Cardiac fibroblast (primary cell): ENCODE measurements at regions not wholly inside any gene's neighbourhood (a gene's known extent, or its start where the extent isn't known, plus 50 kb on each side); places are given as distances from the start of the nearest gene placed in this dataset.

Experiments
- DNase-seq, 2 donors: peaks; one replicate each; pipeline versions ENCODE4 v3.0.0 to v3.0.0-alpha.2; 2010; ENCODE audit warnings: low read depth in 2 of 2
- H3K4me3 ChIP-seq, 2 donors: replicated peaks in 1 of 2; 1 replicate in 1 of 2; 2 replicates in 1 of 2; pipeline ENCODE4 v1.5.1; 2011; ENCODE audit warnings: low read depth in 2 of 2, low read length in 2 of 2, mild to moderate bottlenecking in 2 of 2, moderate library complexity in 1 of 2
- TF ChIP-seq, protein P1 (sequence below): IDR thresholded peaks from one replicate; pipeline ENCODE4 v1.5.1; 2011; ENCODE audit warnings: low read depth, mild to moderate bottlenecking, low read length, inconsistent platforms

DNA sequence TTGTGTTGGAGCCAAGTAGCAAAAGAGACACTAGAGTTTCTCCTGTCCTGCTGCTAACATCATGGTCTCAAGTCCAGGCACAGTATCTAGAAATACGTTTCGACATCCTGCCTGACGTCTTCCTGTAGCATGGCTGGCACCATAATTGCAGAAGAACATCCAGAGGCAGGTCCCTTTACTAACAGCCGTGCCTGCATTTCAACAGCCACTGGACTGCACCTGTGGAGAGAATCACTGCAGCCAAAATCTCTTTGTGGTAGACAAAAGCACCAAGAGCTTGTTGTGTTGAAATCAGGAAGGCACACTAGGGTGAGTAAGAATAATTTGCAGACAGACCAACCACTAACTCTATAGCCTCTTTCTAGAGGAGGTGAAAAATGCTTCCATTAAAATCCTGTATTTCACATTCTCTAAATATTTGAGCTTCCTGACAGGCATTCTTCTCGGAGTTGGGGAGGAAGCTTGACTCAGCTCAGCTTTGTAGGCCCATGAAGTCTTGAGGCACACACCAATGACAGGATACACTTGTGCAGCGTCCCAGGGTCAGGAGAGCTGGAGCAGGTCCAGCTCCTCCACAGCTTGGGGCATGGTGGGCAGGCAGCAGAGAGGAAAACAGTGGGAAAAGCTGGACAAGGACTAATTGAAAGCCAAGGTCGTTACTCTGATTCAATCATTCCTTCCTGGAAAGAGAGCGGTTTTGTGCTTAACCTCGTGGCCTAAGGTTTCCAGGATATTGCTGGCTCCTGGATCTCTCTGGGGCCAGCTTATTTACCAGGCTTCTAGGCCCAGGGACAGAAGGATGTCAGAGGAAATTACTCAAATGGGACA is 244.9 kb downstream of the FAM43A start:
- TF ChIP-seq, protein P1, sequence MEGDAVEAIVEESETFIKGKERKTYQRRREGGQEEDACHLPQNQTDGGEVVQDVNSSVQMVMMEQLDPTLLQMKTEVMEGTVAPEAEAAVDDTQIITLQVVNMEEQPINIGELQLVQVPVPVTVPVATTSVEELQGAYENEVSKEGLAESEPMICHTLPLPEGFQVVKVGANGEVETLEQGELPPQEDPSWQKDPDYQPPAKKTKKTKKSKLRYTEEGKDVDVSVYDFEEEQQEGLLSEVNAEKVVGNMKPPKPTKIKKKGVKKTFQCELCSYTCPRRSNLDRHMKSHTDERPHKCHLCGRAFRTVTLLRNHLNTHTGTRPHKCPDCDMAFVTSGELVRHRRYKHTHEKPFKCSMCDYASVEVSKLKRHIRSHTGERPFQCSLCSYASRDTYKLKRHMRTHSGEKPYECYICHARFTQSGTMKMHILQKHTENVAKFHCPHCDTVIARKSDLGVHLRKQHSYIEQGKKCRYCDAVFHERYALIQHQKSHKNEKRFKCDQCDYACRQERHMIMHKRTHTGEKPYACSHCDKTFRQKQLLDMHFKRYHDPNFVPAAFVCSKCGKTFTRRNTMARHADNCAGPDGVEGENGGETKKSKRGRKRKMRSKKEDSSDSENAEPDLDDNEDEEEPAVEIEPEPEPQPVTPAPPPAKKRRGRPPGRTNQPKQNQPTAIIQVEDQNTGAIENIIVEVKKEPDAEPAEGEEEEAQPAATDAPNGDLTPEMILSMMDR, result no peak
- DNase-seq, result peak; percentile 92

DNA sequence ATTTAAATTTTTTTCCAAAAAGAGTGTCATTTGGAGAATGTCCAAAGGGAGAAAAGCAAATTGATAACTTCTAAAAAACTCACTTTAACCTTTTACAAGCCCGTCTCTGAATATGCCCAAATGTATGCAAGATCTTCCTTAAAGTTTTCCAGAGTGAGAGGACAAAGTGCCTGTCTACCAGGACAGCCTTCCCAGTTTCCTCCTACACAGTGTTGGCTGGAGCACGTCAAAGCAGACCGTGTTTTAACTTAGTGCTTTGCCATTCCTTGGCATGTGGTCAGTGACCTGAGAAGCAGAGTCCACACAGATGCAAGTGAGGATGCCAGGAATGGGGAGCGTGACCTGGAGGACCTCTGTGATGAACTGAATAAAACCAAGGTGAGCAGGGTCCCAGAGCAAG is 245.7 kb downstream of the FAM43A start:
- TF ChIP-seq, protein P1, result no peak
- H3K4me3 ChIP-seq, result no peak overlapping the region
- peak in 1 of 2 donors; percentile 39 for DNase-seq

More for the DNA sequence above, 244.9 kb downstream of the FAM43A start:
- H3K4me3 ChIP-seq, result no peak overlapping the region

DNA sequence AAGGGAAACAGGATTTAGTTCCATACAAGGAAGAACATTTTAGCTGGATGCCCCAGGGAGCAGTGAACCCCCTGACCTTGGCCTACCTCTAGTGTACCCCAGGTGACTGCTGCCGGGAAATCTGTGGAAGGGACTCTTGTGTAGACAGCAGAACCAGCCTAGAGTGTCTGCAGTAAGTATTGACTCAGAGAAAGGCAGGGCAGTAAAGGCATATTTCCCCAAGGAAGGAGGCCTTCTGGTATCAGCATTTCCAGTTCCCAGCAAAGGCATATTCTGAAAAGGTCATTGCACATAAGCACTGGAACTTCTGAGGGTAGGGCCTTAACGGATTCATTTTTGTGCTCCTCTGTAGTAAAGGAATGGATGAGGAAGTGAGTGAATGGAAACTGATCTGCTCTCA is 246.2 kb downstream of the FAM43A start:
- H3K4me3 ChIP-seq, result no peak overlapping the region
- TF ChIP-seq, protein P1, result no peak
- DNase-seq, result peak in 1 of 2 donors; percentile 14

DNA sequence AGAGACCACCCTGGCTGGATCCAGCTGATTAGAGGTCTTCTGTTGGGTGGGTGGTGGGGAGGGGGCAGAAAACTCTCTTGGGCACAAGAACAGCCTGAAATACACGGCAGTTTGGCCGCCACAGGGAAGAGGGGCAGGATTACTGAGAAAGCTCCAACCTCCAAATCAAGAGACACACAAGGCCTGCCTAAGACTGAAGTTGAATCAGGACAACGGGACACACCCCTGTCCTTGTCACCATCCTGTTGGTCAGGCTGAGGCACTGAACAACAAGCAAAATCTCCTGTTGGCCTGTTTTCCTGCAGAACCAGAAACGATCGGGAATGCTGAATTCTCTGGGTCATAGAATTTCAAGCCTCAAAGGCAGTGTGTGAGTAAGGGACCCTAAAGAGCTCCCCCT is 247.8 kb downstream of the FAM43A start:
- TF ChIP-seq, protein P1, result no peak
- no peak for DNase-seq
- H3K4me3 ChIP-seq, result no peak overlapping the region

DNA sequence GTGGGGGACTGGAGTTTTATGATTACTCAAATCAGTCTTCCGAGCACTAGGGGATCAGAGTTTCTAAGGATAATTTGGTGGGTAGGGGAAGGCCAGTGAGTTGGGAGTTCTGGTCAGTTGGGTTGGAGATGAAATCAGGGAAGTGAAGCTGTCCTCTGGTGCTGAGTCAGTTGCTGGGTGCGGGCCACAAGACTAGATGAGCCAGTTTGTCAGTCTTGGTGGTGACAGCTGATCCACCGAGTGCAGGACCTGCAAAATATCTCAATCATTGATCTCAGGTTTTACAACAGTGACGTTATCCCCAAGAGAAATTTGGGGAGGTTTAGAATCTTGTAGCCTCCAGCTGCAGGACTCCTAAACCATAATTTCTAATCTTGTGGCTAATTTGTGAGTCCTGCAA is 249.4 kb downstream of the FAM43A start:
- TF ChIP-seq, protein P1, result no peak

DNA sequence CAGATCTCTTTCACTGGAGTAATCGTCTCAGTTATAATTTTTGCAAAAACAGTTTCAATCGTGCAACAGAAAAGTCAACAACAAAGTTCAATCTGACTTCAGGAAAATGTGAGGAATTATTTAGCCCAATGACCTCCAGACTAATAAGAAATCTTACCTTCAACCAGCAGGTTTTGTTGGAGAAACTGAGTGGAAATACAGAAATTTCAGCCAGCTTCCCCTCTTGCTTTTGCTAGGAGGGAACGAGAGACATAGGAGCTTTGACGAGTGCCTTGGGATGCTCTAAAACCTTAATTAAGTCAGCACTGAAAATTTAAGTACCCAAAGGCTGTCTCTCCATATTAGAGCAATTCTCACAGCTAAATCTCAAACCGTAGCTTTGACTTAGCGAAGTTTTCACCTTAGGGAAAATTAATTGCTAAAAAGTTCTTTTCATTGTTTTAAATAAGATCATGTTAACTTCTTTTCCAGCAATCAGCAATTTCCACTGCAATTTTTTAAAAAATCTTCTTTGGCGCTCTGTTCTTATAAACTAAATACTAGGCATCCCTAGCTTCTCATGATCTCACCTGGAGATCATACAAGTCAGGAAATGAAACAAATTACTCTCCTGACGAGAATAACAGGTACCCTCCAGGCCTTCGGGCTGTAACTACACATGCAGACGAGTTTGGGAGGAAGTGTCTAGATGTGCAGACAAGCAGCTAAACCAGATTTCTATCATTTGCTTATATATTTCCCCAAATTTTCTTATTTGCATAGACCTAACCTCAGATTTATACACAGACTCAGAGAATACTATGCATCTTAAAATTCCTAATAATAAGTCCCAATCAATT is 250.2 kb downstream of the FAM43A start:
- TF ChIP-seq, protein P1, result no peak
- no peak overlapping the region for H3K4me3 ChIP-seq
- DNase-seq, result no peak

More for the DNA sequence above, 249.4 kb downstream of the FAM43A start:
- no peak for DNase-seq
- H3K4me3 ChIP-seq, result no peak overlapping the region
